NCI-H69 (cell line): ENCODE measurements at regions not wholly inside any gene's neighbourhood (a gene's known extent, or its start where the extent isn't known, plus 50 kb on each side); places are given as distances from the start of the nearest gene placed in this dataset.
"Not testable (repeated sequence)": the region's sequence is repeated elsewhere in the genome, so short reads cannot be mapped to it uniquely, and the experiment has no call there.

Experiments
- DNase-seq: peaks from one replicate; lab custom pipeline; 2025; lab: John Stamatoyannopoulos, UW

DNA sequence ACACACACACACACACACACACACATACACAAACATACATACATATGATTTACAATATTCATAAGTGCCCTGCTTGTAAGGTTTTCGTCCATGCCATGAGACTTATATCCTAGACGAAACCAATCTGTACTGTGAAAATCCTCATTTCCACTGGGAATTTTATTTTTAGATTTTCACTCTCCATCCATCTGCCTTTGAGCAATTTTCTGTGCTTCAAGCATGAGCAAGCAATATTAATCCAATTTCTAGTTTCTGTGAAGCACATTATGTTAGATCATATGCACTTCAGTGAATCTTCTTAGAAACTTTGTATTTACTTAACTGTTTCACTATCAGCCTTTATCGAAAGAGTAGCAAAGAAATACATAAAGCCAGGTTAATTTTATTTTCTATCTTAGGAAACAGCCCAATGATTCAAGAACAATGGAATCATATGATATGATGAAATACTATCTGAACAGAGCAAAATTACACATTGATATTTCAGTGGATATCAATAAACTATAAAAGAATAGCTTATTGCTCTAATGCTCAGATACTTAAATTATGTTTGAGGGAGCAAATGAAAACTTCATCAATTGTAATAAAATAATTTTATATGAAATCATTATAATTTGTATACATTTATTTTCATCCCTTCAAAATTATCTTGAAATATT, 1100.7 kb upstream of the MIR17HG start:
- DNase-seq: no peak

DNA sequence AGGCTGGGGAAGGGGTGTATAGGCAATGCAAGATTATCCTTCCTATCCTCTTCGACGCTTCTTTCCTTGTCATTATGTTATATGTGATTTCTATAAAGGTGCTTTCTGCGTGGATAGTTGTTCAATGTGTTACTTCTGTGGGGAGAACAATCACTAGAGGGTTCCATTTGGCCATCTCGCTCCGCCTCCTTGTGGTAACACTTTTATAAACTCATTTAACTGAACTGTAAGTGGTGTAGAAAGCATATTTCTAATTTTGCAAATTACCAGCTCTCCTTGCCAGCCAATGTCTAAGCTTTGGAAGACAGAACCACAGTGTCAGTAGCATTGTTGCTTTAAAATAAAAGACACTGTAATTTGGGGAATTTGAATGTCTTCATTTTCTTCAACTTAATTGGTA, 1093.7 kb upstream of the MIR17HG start:
- DNase-seq: no peak

DNA sequence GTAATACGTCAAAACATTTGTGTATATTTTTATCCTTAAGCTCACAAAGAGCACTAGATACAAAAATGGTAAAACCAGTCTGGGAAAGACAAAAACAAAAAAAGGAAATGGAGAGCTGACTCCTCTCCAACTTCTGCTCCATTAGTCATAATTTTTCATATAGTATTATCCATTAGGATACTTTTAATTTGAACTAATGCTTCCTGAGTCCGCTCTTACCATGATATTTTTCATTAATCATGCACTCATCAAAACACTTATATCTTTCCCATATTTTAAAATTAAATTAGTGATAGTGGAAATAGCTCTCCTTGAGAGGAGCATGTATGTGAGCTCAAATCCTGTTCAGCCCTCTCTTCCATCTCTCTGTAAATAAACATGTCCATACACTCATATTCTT, 1093.0 kb upstream of the MIR17HG start:
- DNase-seq: no peak

DNA sequence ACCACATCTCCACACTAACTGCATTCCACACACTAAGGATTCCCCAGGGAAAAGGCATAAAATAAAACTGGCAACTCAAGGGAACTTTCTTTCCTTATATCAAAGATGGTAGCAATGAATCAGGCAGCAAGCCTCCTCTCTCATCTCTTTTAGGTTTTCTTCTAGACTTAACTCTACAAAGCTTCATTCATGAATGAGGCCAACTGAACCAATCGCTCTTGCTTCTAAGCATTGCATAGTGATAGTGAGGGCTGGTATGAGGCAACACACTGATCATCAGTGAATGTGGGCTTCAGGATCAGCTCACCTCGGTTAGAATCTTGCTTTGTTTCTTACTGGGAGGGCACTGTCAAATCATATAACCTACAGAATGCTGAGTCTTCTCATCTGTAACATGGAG, 1090.7 kb upstream of the MIR17HG start:
- DNase-seq: no peak

DNA sequence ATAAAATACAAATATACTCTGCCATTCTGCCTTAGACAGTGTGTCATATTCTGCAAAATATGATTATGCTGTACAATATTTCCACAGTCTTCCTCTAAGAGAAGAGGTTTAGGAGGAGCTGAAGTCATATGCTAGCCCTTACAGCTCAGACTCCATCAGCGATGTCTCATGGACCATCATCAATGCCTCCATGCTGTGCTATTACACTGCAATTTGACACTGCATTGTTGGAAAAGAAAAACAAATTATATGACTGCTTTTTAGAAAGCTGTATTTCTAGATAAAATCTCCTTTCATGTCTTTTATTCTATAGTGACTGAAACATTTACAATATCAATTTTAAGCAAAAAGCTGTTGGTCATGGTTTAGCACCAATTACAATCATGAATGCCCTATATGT, 1089.4 kb upstream of the MIR17HG start:
- peak; percentile 44 for DNase-seq

- DNase-seq: no peak
Observed at GRCh38 chr13:90261343-90261742, 1086.1 kb upstream of the MIR17HG start.

DNA sequence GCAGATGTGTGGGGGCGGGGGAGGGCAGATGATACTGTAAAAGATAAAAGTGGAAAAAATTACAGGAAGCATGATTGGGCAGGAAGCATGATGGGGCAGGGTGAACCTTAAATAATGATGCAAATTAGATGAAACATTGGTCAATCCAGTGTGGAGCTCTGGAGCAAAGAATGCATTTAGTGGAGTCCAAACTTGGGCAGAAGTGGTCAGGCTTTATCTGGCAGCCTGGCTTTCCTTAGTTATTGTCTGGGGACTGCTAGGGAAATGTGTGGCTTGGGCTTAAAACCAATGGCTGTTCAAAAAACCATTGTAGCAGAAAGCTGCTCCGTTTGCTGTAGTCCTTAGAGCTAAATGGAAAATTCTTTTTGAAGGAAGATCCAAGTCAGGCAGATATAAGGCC, 1077.3 kb upstream of the MIR17HG start:
- no peak for DNase-seq

DNA sequence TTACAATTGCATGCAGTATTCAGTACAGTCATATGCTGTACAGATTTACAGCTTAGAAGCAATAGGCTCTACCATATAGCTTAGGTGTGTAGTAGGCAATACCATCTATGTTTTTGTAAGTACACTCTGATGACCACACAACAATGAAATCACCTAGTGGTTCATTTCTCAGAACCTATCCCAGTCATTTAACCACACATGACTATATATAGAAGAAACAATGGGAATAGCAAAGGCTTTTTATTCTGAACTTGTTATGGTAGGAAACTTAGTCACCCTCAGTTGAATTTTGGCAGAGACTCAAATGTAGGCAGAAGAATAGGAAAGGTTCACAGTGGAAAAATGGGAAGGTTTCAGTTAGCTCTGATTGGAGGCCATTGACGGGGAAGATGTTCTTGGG, 1075.1 kb upstream of the MIR17HG start:
- DNase-seq: no peak

- peak; percentile 57 for DNase-seq
Observed at GRCh38 chr13:90276216-90276615, 1071.3 kb upstream of the MIR17HG start.

DNA sequence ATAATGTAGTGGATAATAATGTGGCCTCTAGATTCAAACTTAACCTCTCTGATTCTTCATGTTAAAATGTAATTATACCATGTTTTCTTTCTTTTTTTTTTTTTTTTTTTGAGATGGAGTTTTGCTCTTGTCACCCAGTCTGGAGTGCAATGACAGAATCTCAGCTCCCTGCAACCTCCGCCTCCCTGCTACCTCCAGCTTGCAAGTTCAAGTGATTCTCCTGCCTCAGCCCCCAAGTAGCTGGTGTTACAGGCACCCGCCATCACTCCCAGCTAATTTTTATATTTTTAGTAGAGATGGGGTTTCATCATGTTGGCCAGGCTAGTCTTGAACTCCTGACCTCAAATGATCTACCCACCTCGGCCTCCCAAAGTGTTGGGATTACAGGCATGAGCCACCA, 1069.3 kb upstream of the MIR17HG start:
- DNase-seq: not testable (repeated sequence)

DNA sequence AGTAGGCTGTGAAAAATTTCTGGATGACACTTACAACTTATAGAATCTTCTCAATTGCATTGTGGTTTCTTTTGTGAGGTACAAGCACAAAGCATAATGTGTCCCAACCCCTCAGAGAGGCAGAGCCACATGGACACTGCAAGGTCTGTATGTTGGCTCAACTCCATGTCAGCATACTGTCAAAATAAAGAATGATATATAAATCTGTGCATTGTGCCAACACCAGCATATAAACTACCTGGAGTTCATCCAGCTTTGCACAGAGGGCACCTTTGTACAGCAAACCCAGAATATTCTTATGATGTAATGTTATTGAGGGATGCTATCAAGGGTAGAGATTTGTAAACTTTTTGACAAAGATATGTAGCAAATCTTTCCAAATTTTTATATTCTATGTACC, 1065.8 kb upstream of the MIR17HG start:
- peak; percentile 93 for DNase-seq

- no peak for DNase-seq
Observed at GRCh38 chr13:90287521-90287920, 1060.0 kb upstream of the MIR17HG start.

- DNase-seq: no peak
Observed at GRCh38 chr13:90293793-90294361, 1053.6 kb upstream of the MIR17HG start.

GRCh38 chr13:90299238-90299637, 1048.2 kb upstream of the MIR17HG start:
- DNase-seq: no peak

GRCh38 chr13:90300015-90300414, 1047.5 kb upstream of the MIR17HG start:
- no peak for DNase-seq

DNA sequence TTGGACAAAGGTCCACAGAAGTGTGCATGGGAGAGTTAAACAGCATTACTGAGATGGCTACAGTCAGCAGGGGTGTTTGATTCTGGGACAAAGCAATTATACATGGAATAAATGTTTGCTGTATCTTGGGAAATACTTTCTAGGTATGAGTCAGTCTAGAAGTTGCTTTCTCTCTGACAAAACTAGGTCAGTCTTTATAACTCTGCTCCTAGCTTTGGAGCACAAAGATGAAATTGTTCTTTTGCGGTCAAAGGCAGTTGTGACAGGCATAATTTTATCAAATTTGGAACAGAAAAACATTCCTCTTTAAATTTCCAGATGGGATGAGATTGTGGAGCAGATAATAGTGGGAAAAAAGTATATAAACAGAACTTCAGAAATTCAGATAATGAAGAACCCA, 1045.4 kb upstream of the MIR17HG start:
- DNase-seq: no peak

- no peak for DNase-seq
Observed at GRCh38 chr13:90305796-90306195, 1041.7 kb upstream of the MIR17HG start.

GRCh38 chr13:90307136-90307535, 1040.4 kb upstream of the MIR17HG start:
- no peak for DNase-seq

DNA sequence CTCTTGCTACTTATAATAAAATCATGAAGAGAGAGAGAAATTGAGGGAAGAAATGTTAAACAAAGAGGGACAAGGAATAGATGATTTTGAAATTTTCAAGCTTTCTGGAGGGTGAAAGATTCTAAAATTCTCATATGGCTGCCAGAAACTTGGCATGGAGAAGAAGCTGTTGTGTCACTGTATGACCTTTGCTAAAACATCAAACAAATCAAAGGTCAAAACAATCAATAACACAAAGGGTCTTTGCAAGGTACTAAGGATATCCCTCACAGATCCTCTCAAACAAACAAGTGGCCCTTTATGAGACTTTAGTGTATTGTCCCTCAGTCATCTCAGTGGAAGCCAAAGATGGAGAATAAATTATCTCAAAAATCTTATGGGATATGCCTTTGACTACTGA, 1039.2 kb upstream of the MIR17HG start:
- no peak for DNase-seq

GRCh38 chr13:90311929-90312328, 1035.6 kb upstream of the MIR17HG start:
- DNase-seq: no peak

- no peak for DNase-seq
Observed at GRCh38 chr13:90315061-90315460, 1032.4 kb upstream of the MIR17HG start.

- DNase-seq: no peak
Observed at GRCh38 chr13:90320664-90321063, 1026.8 kb upstream of the MIR17HG start.

DNA sequence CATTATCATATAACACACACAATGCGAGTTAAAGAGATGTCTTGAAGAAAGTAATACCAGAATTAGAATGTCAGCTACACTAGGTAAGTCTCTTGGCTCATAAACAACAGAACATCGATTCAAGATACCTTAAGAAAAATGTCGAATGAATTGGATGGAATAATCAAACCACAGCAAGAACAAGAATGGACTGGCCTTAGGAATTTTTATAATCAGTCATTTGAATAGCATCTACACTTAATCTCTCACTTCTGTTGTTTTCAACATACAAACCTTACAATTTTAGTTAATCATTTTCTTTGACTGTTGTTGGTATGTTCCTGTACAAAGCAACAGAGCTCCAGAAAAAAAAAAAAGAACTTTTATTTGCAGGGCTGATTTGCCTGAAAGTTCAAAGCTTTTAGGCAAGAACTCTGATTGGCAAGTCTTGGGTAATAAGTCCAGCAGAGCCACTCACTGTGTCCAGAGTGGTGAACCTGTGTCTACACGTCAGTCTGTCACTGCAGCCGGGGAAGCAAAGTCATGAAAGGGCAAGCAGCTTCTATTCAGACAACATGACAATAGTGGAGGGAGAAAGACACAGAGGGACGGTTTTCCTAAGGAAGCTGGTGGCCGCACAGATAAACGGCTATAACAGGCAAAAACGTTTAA, 1026.1 kb upstream of the MIR17HG start:
- no peak for DNase-seq

GRCh38 chr13:90329641-90330040, 1017.8 kb upstream of the MIR17HG start:
- no peak for DNase-seq
